GM19351 (cell line): ENCODE measurements at regions not wholly inside any gene's neighbourhood (a gene's known extent, or its start where the extent isn't known, plus 50 kb on each side); places are given as distances from the start of the nearest gene placed in this dataset.

ENCODE experiments used
- ATAC-seq: cut with Tn5 transposase; IDR thresholded peaks from one replicate; pipeline ENCODE4 v1.9.1; 2021; ENCODE audit warnings: mild to moderate bottlenecking, moderate library complexity; ENCODE audit not compliant: unreplicated experiment

- ATAC-seq, result no peak
Observed at GRCh38 chrX:69232945-69233344, 67.7 kb upstream of the PJA1 start.

GRCh38 chrX:69231903-69232302, 66.7 kb upstream of the PJA1 start:
- ATAC-seq, result no peak

GRCh38 chrX:69229436-69229835, 64.2 kb upstream of the PJA1 start:
- no peak for ATAC-seq

GRCh38 chrX:69228732-69229131, 63.5 kb upstream of the PJA1 start:
- no peak for ATAC-seq

- ATAC-seq, result no peak
Observed at GRCh38 chrX:69226459-69227158, 61.4 kb upstream of the PJA1 start.

- peak; percentile 83 for ATAC-seq
Observed at GRCh38 chrX:69222103-69223090, 57.1 kb upstream of the PJA1 start.

GRCh38 chrX:69221239-69222102, 56.2 kb upstream of the PJA1 start:
- ATAC-seq, result peak; percentile 11

GRCh38 chrX:69218407-69218997, 53.2 kb upstream of the PJA1 start:
- ATAC-seq, result no peak

GRCh38 chrX:69216911-69217310, 51.7 kb upstream of the PJA1 start:
- ATAC-seq, result no peak

GRCh38 chrX:69216446-69216845, 51.2 kb upstream of the PJA1 start:
- no peak for ATAC-seq

- ATAC-seq, result no peak
Observed at GRCh38 chrX:69215161-69215875, 50.1 kb upstream of the PJA1 start.
